ENCODE measurements at regions not wholly inside any gene's neighbourhood (a gene's known extent, or its start where the extent isn't known, plus 50 kb on each side); places are given as distances from the start of the nearest gene placed in this dataset.

DNA sequence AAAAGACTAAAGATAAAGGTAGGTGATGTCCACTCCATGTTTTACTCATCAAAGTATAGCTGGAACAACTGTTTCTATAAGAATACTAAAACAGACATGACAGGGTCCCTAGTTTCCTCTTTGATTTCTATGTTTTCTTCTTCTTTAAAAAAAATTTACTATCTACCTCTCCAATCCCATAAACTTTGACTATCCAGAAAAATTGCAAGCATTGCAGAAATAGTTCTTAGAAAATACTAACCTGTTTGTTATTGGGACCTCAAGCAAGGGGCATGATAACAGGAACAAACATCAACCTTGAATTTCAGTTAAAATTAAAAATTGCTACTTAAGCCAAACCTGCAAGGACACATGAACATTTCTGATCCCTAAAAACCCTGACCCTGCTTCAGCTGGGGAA is 1226.5 kb downstream of the C4orf33 start:
- no peaks in the 10 kb centered on the region for H3K27me3 ChIP-seq (ENCODE audit: control insufficient read depth, insufficient read depth, low read length)
- no peak for DNase-seq (ENCODE audit: low read depth in 4 of 6, low spot score in 6 of 6)
- no peak overlapping the region for H3K4me3 ChIP-seq (ENCODE audit: low read depth, low read length)
- no peak overlapping the region for H3K27ac ChIP-seq (ENCODE audit: low read depth, low read length)
- no peaks in the 10 kb centered on the region for H3K36me3 ChIP-seq (ENCODE audit: control insufficient read depth, insufficient read depth, low read length)
- no peaks in the 10 kb centered on the region for H3K9me3 ChIP-seq (ENCODE audit: control insufficient read depth, insufficient read depth, low read length)
- no peaks in the 10 kb centered on the region for H3K4me1 ChIP-seq (ENCODE audit: control insufficient read depth, insufficient read depth, low read length)

DNA sequence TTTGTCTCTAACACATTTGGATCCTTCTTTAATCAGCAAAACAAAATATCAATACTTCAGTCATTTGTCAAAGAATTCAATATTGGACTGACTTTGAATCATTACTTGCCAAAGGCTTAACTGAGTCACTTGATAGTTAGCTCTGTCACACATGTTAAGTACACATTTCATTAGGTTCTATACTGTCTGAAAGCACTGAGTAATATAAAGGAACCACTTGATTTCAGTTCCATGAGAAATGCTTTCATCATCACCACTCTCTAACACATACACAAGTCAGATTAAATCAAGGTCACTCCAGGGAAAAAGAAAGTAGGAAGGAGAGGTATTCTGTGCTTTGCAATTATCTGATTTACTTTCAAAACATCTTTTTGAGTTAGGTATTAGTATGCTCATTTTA is 1233.1 kb downstream of the C4orf33 start:
- no peak for DNase-seq (ENCODE audit: low read depth in 4 of 6, low spot score in 6 of 6)
- Histone ChIP-seq H3K4me3 (ENCODE audit: low read depth, low read length) (no peak overlapping the region), H3K4me1 (ENCODE audit: control insufficient read depth, insufficient read depth, low read length) (no peaks in the 10 kb centered on the region), H3K27ac (ENCODE audit: low read depth, low read length) (no peak overlapping the region), H3K27me3 (ENCODE audit: control insufficient read depth, insufficient read depth, low read length) (no peaks in the 10 kb centered on the region), H3K36me3 (ENCODE audit: control insufficient read depth, insufficient read depth, low read length) (no peaks in the 10 kb centered on the region), H3K9me3 (ENCODE audit: control insufficient read depth, insufficient read depth, low read length) (no peaks in the 10 kb centered on the region)

- H3K27ac ChIP-seq (ENCODE audit: low read depth, low read length), result no peak overlapping the region
- no peaks in the 10 kb centered on the region for H3K36me3 ChIP-seq (ENCODE audit: control insufficient read depth, insufficient read depth, low read length)
- WGBS (ENCODE audit: insufficient coverage), result 80% methylated on average over 2 of the region's 4 CpGs
- DNase-seq (ENCODE audit: low read depth in 4 of 6, low spot score in 6 of 6), result no peak
- H3K9me3 ChIP-seq (ENCODE audit: control insufficient read depth, insufficient read depth, low read length), result no peaks in the 10 kb centered on the region
- H3K27me3 ChIP-seq (ENCODE audit: control insufficient read depth, insufficient read depth, low read length), result no peaks in the 10 kb centered on the region
- H3K4me1 ChIP-seq (ENCODE audit: control insufficient read depth, insufficient read depth, low read length), result no peaks in the 10 kb centered on the region
- no peak overlapping the region for H3K4me3 ChIP-seq (ENCODE audit: low read depth, low read length)
These were observed 1237.3 kb downstream of the C4orf33 start for GRCh38 chr4:130333241-130333759.

DNA sequence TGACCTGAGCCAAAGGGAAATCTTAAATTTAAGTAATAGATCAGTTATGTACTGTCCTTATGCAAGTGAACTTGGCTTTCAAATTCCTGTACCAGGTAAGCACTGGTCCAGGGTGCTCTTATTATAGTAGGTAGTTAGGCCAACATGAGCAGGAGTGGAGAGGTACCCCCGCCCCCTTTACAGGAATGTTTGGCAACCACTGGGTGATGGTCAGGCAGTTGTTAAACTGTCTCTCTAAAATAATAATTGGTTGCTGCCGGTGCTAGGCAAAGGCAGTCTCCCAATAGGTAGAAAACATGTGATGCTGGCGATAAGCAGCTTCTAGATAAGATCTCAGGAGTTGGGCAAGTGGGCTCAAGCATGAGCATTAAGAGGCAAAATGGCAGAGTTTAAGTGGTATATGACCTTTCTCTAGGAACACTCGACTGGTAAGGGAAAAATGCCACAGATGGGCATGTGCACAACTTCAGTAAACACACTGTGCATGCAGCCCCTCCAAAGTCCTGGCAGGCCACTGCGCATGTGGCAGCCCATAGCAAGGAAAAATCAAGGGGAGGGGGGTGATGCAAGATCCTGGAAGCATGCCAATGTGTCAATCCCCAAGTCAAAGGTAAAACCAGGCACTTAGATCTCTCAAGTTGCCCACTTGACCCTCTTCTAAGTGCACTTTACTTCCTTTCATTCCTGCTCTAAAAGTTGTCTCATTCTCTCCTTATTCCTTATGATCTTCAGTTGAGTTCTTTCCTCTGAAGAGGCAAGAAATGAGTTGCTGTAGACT is 1239.7 kb downstream of the C4orf33 start:
- H3K9me3 ChIP-seq (ENCODE audit: control insufficient read depth, insufficient read depth, low read length), result no peaks in the 10 kb centered on the region
- H3K4me1 ChIP-seq (ENCODE audit: control insufficient read depth, insufficient read depth, low read length), result no peaks in the 10 kb centered on the region
- H3K36me3 ChIP-seq (ENCODE audit: control insufficient read depth, insufficient read depth, low read length), result no peaks in the 10 kb centered on the region
- 95% methylated on average over 5 of the region's 5 CpGs for WGBS (ENCODE audit: insufficient coverage)
- no peak for DNase-seq (ENCODE audit: low read depth in 4 of 6, low spot score in 6 of 6)
- H3K27me3 ChIP-seq (ENCODE audit: control insufficient read depth, insufficient read depth, low read length), result no peaks in the 10 kb centered on the region
- H3K27ac ChIP-seq (ENCODE audit: low read depth, low read length), result no peak overlapping the region
- H3K4me3 ChIP-seq (ENCODE audit: low read depth, low read length), result no peak overlapping the region

GRCh38 chr4:130336585-130337217 is 1240.7 kb downstream of the C4orf33 start:
- Histone ChIP-seq H3K4me1 (ENCODE audit: control insufficient read depth, insufficient read depth, low read length) (no peaks in the 10 kb centered on the region), H3K9me3 (ENCODE audit: control insufficient read depth, insufficient read depth, low read length) (no peaks in the 10 kb centered on the region), H3K27ac (ENCODE audit: low read depth, low read length) (no peak overlapping the region), H3K4me3 (ENCODE audit: low read depth, low read length) (no peak overlapping the region), H3K27me3 (ENCODE audit: control insufficient read depth, insufficient read depth, low read length) (no peaks in the 10 kb centered on the region), H3K36me3 (ENCODE audit: control insufficient read depth, insufficient read depth, low read length) (no peaks in the 10 kb centered on the region)
- DNase-seq (ENCODE audit: low read depth in 4 of 6, low spot score in 6 of 6), result no peak
- 71% methylated on average over 4 of the region's 5 CpGs for WGBS (ENCODE audit: insufficient coverage)

- H3K27ac ChIP-seq (ENCODE audit: low read depth, low read length), result no peak overlapping the region
- no CpG with 5 or more reads among the region's 1 CpG for WGBS (ENCODE audit: insufficient coverage)
- no peaks in the 10 kb centered on the region for H3K4me1 ChIP-seq (ENCODE audit: control insufficient read depth, insufficient read depth, low read length)
- H3K9me3 ChIP-seq (ENCODE audit: control insufficient read depth, insufficient read depth, low read length), result no peaks in the 10 kb centered on the region
- peak in 3 of 6 donors; percentile 18 to 79 (median 27) for DNase-seq (ENCODE audit: low read depth in 4 of 6, low spot score in 6 of 6)
- H3K27me3 ChIP-seq (ENCODE audit: control insufficient read depth, insufficient read depth, low read length), result no peaks in the 10 kb centered on the region
- no peaks in the 10 kb centered on the region for H3K36me3 ChIP-seq (ENCODE audit: control insufficient read depth, insufficient read depth, low read length)
- H3K4me3 ChIP-seq (ENCODE audit: low read depth, low read length), result no peak overlapping the region
These were observed 1242.9 kb downstream of the C4orf33 start for GRCh38 chr4:130338851-130339250.

GRCh38 chr4:130349745-130350144 is 1253.8 kb downstream of the C4orf33 start:
- DNase-seq (ENCODE audit: low read depth in 4 of 6, low spot score in 6 of 6), result no peak
- Histone ChIP-seq H3K27me3 (ENCODE audit: control insufficient read depth, insufficient read depth, low read length) (no peaks in the 10 kb centered on the region), H3K4me1 (ENCODE audit: control insufficient read depth, insufficient read depth, low read length) (no peaks in the 10 kb centered on the region), H3K27ac (ENCODE audit: low read depth, low read length) (no peak overlapping the region), H3K9me3 (ENCODE audit: control insufficient read depth, insufficient read depth, low read length) (no peaks in the 10 kb centered on the region), H3K4me3 (ENCODE audit: low read depth, low read length) (no peak overlapping the region), H3K36me3 (ENCODE audit: control insufficient read depth, insufficient read depth, low read length) (no peaks in the 10 kb centered on the region)
- WGBS (ENCODE audit: insufficient coverage), result 98% methylated on average over 7 of the region's 7 CpGs

DNA sequence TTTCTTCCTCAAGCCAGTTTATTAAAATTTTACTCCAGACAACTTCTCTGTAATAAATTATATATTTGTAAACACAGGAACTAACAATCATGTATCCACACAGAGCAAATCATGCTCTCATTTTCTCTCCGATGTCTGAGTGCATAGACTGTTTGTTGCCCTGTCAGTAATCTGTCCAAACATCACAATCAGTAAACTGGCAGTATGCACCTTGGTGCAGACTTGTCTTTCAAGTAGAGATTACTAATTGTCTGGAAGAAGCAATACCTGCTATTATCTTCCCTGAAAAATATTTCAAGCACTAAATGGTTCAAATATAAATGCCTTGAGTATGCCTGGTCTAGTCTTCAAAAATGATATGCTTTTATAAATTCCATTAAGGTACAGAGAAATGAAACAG is 1260.9 kb downstream of the C4orf33 start:
- no peaks in the 10 kb centered on the region for H3K4me1 ChIP-seq (ENCODE audit: control insufficient read depth, insufficient read depth, low read length)
- H3K27ac ChIP-seq (ENCODE audit: low read depth, low read length), result no peak overlapping the region
- no peaks in the 10 kb centered on the region for H3K27me3 ChIP-seq (ENCODE audit: control insufficient read depth, insufficient read depth, low read length)
- H3K9me3 ChIP-seq (ENCODE audit: control insufficient read depth, insufficient read depth, low read length), result no peaks in the 10 kb centered on the region
- H3K4me3 ChIP-seq (ENCODE audit: low read depth, low read length), result no peak overlapping the region
- no CpG with 5 or more reads among the region's 1 CpG for WGBS (ENCODE audit: insufficient coverage)
- H3K36me3 ChIP-seq (ENCODE audit: control insufficient read depth, insufficient read depth, low read length), result no peaks in the 10 kb centered on the region
- DNase-seq (ENCODE audit: low read depth in 4 of 6, low spot score in 6 of 6), result no peak

- WGBS (ENCODE audit: insufficient coverage), result no CpG with 5 or more reads among the region's 2 CpGs
- Histone ChIP-seq H3K36me3 (ENCODE audit: control insufficient read depth, insufficient read depth, low read length) (no peaks in the 10 kb centered on the region), H3K27ac (ENCODE audit: low read depth, low read length) (no peak overlapping the region), H3K4me3 (ENCODE audit: low read depth, low read length) (no peak overlapping the region), H3K27me3 (ENCODE audit: control insufficient read depth, insufficient read depth, low read length) (no peaks in the 10 kb centered on the region), H3K9me3 (ENCODE audit: control insufficient read depth, insufficient read depth, low read length) (no peaks in the 10 kb centered on the region), H3K4me1 (ENCODE audit: control insufficient read depth, insufficient read depth, low read length) (no peaks in the 10 kb centered on the region)
- DNase-seq (ENCODE audit: low read depth in 4 of 6, low spot score in 6 of 6), result peak; percentile 15 to 84 (median 32)
These were observed 1263.6 kb downstream of the C4orf33 start for GRCh38 chr4:130359542-130359941.

DNA sequence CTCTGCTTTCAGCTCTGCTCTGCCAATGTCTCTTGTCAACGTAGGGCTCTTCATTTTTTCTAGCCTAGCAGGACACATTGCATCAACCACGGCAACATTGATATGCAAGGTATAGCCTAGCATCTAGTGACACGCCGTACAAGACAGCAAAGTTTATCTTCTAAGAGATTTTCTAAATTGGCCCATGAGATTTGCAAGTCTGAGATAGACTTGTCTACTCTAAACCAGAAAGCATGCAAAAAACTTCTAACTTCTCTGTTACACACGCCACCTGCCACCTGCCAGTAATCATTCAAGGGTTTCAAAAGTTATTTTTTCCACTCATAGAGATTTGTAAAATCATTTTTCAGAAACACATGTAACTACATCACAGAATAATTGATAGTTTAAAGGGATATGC is 1265.7 kb downstream of the C4orf33 start:
- no peak overlapping the region for H3K27ac ChIP-seq (ENCODE audit: low read depth, low read length)
- H3K4me1 ChIP-seq (ENCODE audit: control insufficient read depth, insufficient read depth, low read length), result no peaks in the 10 kb centered on the region
- H3K36me3 ChIP-seq (ENCODE audit: control insufficient read depth, insufficient read depth, low read length), result no peaks in the 10 kb centered on the region
- H3K9me3 ChIP-seq (ENCODE audit: control insufficient read depth, insufficient read depth, low read length), result no peaks in the 10 kb centered on the region
- no peak for DNase-seq (ENCODE audit: low read depth in 4 of 6, low spot score in 6 of 6)
- WGBS (ENCODE audit: insufficient coverage), result 91% methylated on average over 4 of the region's 5 CpGs
- no peak overlapping the region for H3K4me3 ChIP-seq (ENCODE audit: low read depth, low read length)
- no peaks in the 10 kb centered on the region for H3K27me3 ChIP-seq (ENCODE audit: control insufficient read depth, insufficient read depth, low read length)

Data from spinal cord (tissue), 9 donors.